GM12878 (cell line): ENCODE measurements at regions not wholly inside any gene's neighbourhood (a gene's known extent, or its start where the extent isn't known, plus 50 kb on each side); places are given as distances from the start of the nearest gene placed in this dataset.

Experiments
- ATAC-seq: fragments of 200-7000 bp; cut with Tn5 transposase; 3 replicates; pipeline ENCODE4 v1.9.1; 2020; ENCODE audit warnings: mild to moderate bottlenecking, moderate library complexity
- BruUV-seq: library from RNA; stranded (reverse); fragments of 400-500 nt; replicated peaks from 2 replicates; lab custom pipeline; 2021; lab: Mats Ljungman, UMichigan
- CTCF ChIA-PET: fragments of 300-600 bp; sonication (Branson Sonifier 250); formaldehyde crosslinking; extraction: SDS; loops from one replicate; lab custom pipeline; 2021; ENCODE audit warnings: inconsistent platforms; lab: Yijun Ruan, JAX
- POLR2A ChIA-PET: fragments of 350-600 bp; formaldehyde crosslinking; extraction: SDS; loops from one replicate; lab custom pipeline; 2021; ENCODE audit warnings: inconsistent platforms; lab: Charles Lee
- RAD21 ChIA-PET: fragments of 300-600 bp; sonication (Branson Sonifier 250); formaldehyde crosslinking; loops from one replicate; lab custom pipeline; 2023; ENCODE audit warnings: antibody characterized with exemption; ENCODE audit not compliant: unreplicated experiment; lab: Charles Lee
- SMC1A ChIA-PET: fragments of 300-600 bp; sonication (Branson Sonifier 250); formaldehyde crosslinking; loops from one replicate; lab custom pipeline; 2023; ENCODE audit not compliant: unreplicated experiment, uncharacterized antibody; lab: Charles Lee
- DNase-seq: peaks from one replicate; pipeline ENCODE4 v3.0.0-alpha.2; 2011; ENCODE audit warnings: low read depth, low spot score
- FAIRE-seq: peaks from 3 replicates; lab custom pipeline; 2011; peaks lifted over from hg19 to GRCh38; lab: Jason Lieb, UNC
- H2AFZ ChIP-seq: 2 replicates; pipeline ENCODE4 v1.6.0; 2011; ENCODE audit warnings: low read depth, low read length, control low read depth; ENCODE audit not compliant: control insufficient read depth
- H3K27ac ChIP-seq: 2 replicates; pipeline ENCODE4 v1.5.1; 2011; ENCODE audit warnings: control low read depth; ENCODE audit not compliant: control insufficient read depth, insufficient read depth
- H3K27me3 ChIP-seq, 2 experiments: replicated peaks in 1 of 2; 2 replicates each; pipeline versions ENCODE4 v1.6.0 to v1.6.1; 2011; ENCODE audit warnings: low read length in 1 of 2; ENCODE audit not compliant: control insufficient read depth in 2 of 2, insufficient read depth in 2 of 2
- H3K36me3 ChIP-seq, 2 experiments: 2 replicates each; pipeline ENCODE4 v1.5.1; 2011; ENCODE audit warnings: low read length in 1 of 2; ENCODE audit not compliant: control insufficient read depth in 2 of 2, insufficient read depth in 2 of 2
- H3K4me1 ChIP-seq: 2 replicates; pipeline ENCODE4 v1.6.1; 2011; ENCODE audit warnings: mild to moderate bottlenecking, low read length, moderate library complexity, mixed read lengths; ENCODE audit not compliant: control insufficient read depth, insufficient read depth
- H3K4me2 ChIP-seq: 2 replicates; pipeline ENCODE4 v1.6.0; 2011; ENCODE audit warnings: control low read depth; ENCODE audit not compliant: control insufficient read depth, insufficient read depth
- H3K4me3 ChIP-seq: fragments of 200-600 bp; sonication (generic); 2 replicates; pipeline ENCODE4 v1.5.1; 2016
- H3K79me2 ChIP-seq: 2 replicates; pipeline ENCODE4 v1.6.0; 2011; ENCODE audit warnings: low read length; ENCODE audit not compliant: control insufficient read depth, insufficient read depth
- H3K9ac ChIP-seq: 2 replicates; pipeline ENCODE4 v1.8.0; 2011; ENCODE audit warnings: low read length, control low read depth, mixed read lengths; ENCODE audit not compliant: control insufficient read depth, insufficient read depth
- H3K9me3 ChIP-seq: replicated peaks from 3 replicates; pipeline ENCODE4 v1.5.1; 2011; ENCODE audit warnings: mild to moderate bottlenecking, low read length; ENCODE audit not compliant: control insufficient read depth, insufficient read depth
- H4K20me1 ChIP-seq: 2 replicates; pipeline ENCODE4 v1.6.0; 2011; ENCODE audit not compliant: control insufficient read depth, insufficient read depth
- CBX5 ChIP-seq: sonication (generic); IDR thresholded peaks from 2 replicates; pipeline ENCODE4 v1.6.1; 2016; ENCODE audit warnings: low read depth, moderate library complexity, mild to moderate bottlenecking, inconsistent platforms
- ETV6 ChIP-seq, 2 experiments: fragments of 450-650 bp in 1 of 2; IDR thresholded peaks in 1 of 2; conservative IDR thresholded peaks in 1 of 2; 2 replicates each; pipeline ENCODE4 v1.6.1; 2014; ENCODE audit warnings: antibody characterized with exemption in 1 of 2, borderline replicate concordance in 1 of 2, low read depth in 1 of 2, mild to moderate bottlenecking in 1 of 2, moderate library complexity in 1 of 2
- EZH2 ChIP-seq: IDR thresholded peaks from 2 replicates; pipeline ENCODE4 v1.6.1; 2012; ENCODE audit warnings: low read depth, mild to moderate bottlenecking, control low read depth, inconsistent platforms, low read length, borderline replicate concordance; ENCODE audit not compliant: control insufficient read depth
- HCFC1 ChIP-seq: fragments of 150-350 bp; IDR thresholded peaks from 2 replicates; pipeline ENCODE4 v1.6.1; 2014; ENCODE audit warnings: low read length
- HDAC2 ChIP-seq: fragments of 200-600 bp; sonication (generic); IDR thresholded peaks from 2 replicates; pipeline ENCODE4 v1.6.1; 2017
- MXI1 ChIP-seq: fragments of 150-350 bp; IDR thresholded peaks from 2 replicates; pipeline ENCODE4 v1.6.1; 2011; ENCODE audit warnings: low read depth, mild to moderate bottlenecking, inconsistent platforms, low read length, improper control_type of control experiment
- POLR2AphosphoS5 ChIP-seq: IDR thresholded peaks from 2 replicates; pipeline ENCODE4 v1.6.1; 2011; ENCODE audit warnings: mild to moderate bottlenecking, low read length, inconsistent platforms
- RELA ChIP-seq: fragments of 450-650 bp; IDR thresholded peaks from 2 replicates; pipeline ENCODE4 v1.8.0; 2014; ENCODE audit warnings: borderline replicate concordance; ENCODE audit not compliant: partially characterized antibody
- SP1 ChIP-seq: IDR thresholded peaks from one replicate; pipeline ENCODE4 v1.6.1; 2011; ENCODE audit warnings: low read depth, low read length
- ZNF622 ChIP-seq: fragments of 450-650 bp; IDR thresholded peaks from 2 replicates; pipeline ENCODE4 v1.6.1; 2017; ENCODE audit warnings: mild to moderate bottlenecking, inconsistent platforms
- WGBS: methylation state at CpG from one replicate; pipeline ENCODE4 v1.1.6; 2016; ENCODE audit warnings: low lambda C conversion rate; ENCODE audit not compliant: insufficient replicate concordance, insufficient coverage; ENCODE audit errors: missing lambda C conversion rate; 5-methylcytosine and 5-hydroxymethylcytosine counted together
- in situ Hi-C: fragments of 300-500 bp; cut with MboI; formaldehyde crosslinking; loops from 9 replicates; pipeline ENCODE4 v1.14.3; 2018; ENCODE audit warnings: mixed read lengths
- intact Hi-C: fragments of 100-400 bp; cut with micrococcal nuclease; formaldehyde crosslinking; loops from one replicate; pipeline ENCODE4 v1.14.2; 2022; ENCODE audit not compliant: unreplicated experiment
- TF ChIP-seq, protein P1 (sequence below): fragments of 450-650 bp; IDR thresholded peaks from 2 replicates; pipeline ENCODE4 v1.6.1; 2017; ENCODE audit warnings: mild to moderate bottlenecking, moderate library complexity
- TF ChIP-seq, protein P2 (sequence below): IDR thresholded peaks from 2 replicates; pipeline ENCODE4 v1.6.1; 2011; ENCODE audit warnings: borderline replicate concordance, low read depth, mild to moderate bottlenecking, moderate library complexity, low read length; ENCODE audit not compliant: insufficient read depth, poor library complexity, severe bottlenecking

DNA sequence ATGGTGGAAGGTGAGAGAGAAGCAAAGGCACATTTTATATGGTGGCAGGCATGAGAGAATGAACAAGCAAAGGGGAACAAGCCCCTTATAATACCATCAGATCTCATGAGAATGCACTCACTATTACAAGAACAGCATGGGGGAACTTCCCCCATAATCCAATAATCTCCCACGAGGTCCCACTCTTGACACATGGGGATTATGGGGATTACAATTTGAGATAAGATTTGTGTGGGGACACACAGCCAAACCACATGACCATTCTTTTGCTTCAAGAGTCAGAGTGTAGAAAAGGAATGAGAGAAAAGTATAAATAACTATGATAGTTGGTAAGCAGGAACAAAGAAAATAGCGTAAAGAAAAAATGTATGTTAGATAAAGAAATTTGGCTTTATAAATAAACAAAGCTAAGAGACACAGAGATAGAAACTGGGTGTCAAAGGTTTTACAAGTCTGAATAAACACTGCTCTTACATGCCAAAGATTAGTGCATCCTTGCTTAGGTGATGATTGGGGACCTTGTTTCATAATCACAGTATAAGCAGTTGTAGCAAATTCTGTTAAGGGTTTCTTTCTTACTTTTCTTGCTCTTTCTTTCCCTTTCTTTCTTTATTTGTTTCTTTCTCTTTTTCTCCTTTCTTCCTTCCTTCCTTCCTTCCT lies 91.9 kb upstream of the PAPPA start:
- Histone ChIP-seq H3K9me3 (no peaks in the 10 kb centered on the region), H3K36me3 (no peaks in the 10 kb centered on the region), H2AFZ (no peak overlapping the region), H3K79me2 (no peaks in the 10 kb centered on the region), H3K27me3 (no peaks in the 10 kb centered on the region), H3K4me3 (no peak overlapping the region), H3K27ac (no peak overlapping the region), H3K9ac (no peak overlapping the region), H4K20me1 (no peaks in the 10 kb centered on the region), H3K4me2 (no peak overlapping the region), H3K4me1 (no peaks in the 10 kb centered on the region)
- SMC1A ChIA-PET, result interaction anchor here (0.7 kb wide), 1 partner anchor 320 kb away, joined by 4 read pairs; no protein-coding TSS in a partner anchor
- DNase-seq (no peak), FAIRE-seq (no peak), ATAC-seq (no peak)
- POLR2A ChIA-PET, result no interaction called here
- 40% methylated on average over 2 of the region's 2 CpGs for WGBS
- CTCF ChIA-PET, result no interaction called here
- intact Hi-C loops, result no loop called here
- RAD21 ChIA-PET, result no interaction called here
- no peak for TF ChIP-seq HCFC1
- no peak for TF ChIP-seq SP1
- BruUV-seq, result no TSS peak
- in situ Hi-C loops, result no loop called here

DNA sequence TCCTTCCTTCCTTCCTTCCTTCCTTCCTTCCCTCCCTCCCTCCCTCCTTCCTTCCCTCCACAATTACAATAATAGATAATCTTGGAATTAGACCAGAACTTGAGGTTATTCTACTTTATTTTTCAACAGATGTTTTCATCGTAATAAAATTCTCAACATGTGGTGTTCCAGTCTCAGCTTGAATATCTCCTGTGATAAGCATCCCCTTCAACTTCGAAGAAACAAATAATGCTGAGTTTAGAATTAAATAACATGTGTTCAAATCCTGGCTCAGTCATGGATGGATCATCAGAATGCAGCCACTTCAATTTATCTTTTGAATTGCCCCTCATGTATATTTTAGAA lies 91.4 kb upstream of the PAPPA start:
- no peaks in the 10 kb centered on the region for H3K4me1 ChIP-seq

More for the DNA sequence above, 91.4 kb upstream of the PAPPA start:
- Histone ChIP-seq H3K9me3 (no peaks in the 10 kb centered on the region), H3K79me2 (no peaks in the 10 kb centered on the region), H3K4me2 (no peak overlapping the region), H3K9ac (no peak overlapping the region), H3K36me3 (no peaks in the 10 kb centered on the region), H4K20me1 (no peaks in the 10 kb centered on the region), H2AFZ (no peak overlapping the region), H3K4me3 (no peak overlapping the region), H3K27me3 (no peaks in the 10 kb centered on the region), H3K27ac (no peak overlapping the region)
- DNase-seq (no peak), FAIRE-seq (no peak), ATAC-seq (no peak)
- POLR2A ChIA-PET, result no interaction called here
- intact Hi-C loops, result no loop called here
- in situ Hi-C loops, result no loop called here
- SMC1A ChIA-PET, result interaction anchor here (0.7 kb wide), 1 partner anchor 320 kb away, joined by 4 read pairs; no protein-coding TSS in a partner anchor
- RAD21 ChIA-PET, result no interaction called here
- TF ChIP-seq MXI1 (no peak), RELA (no peak), HDAC2 (no peak), ETV6 (conservative IDR thresholded peaks at IDR 0.05 in 1 of 2, IDR thresholded peaks at IDR 0.05 in 1 of 2; ENCODE audit: borderline replicate concordance in 1 of 2, low read depth in 1 of 2) (no peak), ZNF622 (no peak), POLR2AphosphoS5 (no peak), CBX5 (no peak), EZH2 (no peak)
- TF ChIP-seq, protein P1, sequence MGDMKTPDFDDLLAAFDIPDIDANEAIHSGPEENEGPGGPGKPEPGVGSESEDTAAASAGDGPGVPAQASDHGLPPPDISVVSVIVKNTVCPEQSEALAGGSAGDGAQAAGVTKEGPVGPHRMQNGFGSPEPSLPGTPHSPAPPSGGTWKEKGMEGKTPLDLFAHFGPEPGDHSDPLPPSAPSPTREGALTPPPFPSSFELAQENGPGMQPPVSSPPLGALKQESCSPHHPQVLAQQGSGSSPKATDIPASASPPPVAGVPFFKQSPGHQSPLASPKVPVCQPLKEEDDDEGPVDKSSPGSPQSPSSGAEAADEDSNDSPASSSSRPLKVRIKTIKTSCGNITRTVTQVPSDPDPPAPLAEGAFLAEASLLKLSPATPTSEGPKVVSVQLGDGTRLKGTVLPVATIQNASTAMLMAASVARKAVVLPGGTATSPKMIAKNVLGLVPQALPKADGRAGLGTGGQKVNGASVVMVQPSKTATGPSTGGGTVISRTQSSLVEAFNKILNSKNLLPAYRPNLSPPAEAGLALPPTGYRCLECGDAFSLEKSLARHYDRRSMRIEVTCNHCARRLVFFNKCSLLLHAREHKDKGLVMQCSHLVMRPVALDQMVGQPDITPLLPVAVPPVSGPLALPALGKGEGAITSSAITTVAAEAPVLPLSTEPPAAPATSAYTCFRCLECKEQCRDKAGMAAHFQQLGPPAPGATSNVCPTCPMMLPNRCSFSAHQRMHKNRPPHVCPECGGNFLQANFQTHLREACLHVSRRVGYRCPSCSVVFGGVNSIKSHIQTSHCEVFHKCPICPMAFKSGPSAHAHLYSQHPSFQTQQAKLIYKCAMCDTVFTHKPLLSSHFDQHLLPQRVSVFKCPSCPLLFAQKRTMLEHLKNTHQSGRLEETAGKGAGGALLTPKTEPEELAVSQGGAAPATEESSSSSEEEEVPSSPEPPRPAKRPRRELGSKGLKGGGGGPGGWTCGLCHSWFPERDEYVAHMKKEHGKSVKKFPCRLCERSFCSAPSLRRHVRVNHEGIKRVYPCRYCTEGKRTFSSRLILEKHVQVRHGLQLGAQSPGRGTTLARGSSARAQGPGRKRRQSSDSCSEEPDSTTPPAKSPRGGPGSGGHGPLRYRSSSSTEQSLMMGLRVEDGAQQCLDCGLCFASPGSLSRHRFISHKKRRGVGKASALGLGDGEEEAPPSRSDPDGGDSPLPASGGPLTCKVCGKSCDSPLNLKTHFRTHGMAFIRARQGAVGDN, result no peak
- TF ChIP-seq, protein P2, sequence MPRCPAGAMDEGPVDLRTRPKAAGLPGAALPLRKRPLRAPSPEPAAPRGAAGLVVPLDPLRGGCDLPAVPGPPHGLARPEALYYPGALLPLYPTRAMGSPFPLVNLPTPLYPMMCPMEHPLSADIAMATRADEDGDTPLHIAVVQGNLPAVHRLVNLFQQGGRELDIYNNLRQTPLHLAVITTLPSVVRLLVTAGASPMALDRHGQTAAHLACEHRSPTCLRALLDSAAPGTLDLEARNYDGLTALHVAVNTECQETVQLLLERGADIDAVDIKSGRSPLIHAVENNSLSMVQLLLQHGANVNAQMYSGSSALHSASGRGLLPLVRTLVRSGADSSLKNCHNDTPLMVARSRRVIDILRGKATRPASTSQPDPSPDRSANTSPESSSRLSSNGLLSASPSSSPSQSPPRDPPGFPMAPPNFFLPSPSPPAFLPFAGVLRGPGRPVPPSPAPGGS, result no peak
- no TSS peak for BruUV-seq
- CTCF ChIA-PET, result no interaction called here
- 0% methylated on average over 2 of the region's 2 CpGs for WGBS
